DMS79 (cell line): ENCODE measurements at regions not wholly inside any gene's neighbourhood (a gene's known extent, or its start where the extent isn't known, plus 50 kb on each side); places are given as distances from the start of the nearest gene placed in this dataset.

Experiments used
- DNase-seq: peaks from one replicate; lab custom pipeline; 2025; lab: John Stamatoyannopoulos, UW

GRCh38 chr10:113364227-113364626 is 188.6 kb upstream of the HABP2 start:
- no peak for DNase-seq

GRCh38 chr10:113368666-113369364 is 184.0 kb upstream of the HABP2 start:
- no peak for DNase-seq

GRCh38 chr10:113369365-113369694 is 183.5 kb upstream of the HABP2 start:
- no peak for DNase-seq

- no peak for DNase-seq
These were observed 176.4 kb upstream of the HABP2 start for GRCh38 chr10:113376428-113376827.

- no peak for DNase-seq
These were observed 173.8 kb upstream of the HABP2 start for GRCh38 chr10:113379091-113379490.

GRCh38 chr10:113381416-113381815 is 171.4 kb upstream of the HABP2 start:
- DNase-seq = no peak

- no peak for DNase-seq
These were observed 170.8 kb upstream of the HABP2 start for GRCh38 chr10:113381981-113382509.

- DNase-seq = no peak
These were observed 170.2 kb upstream of the HABP2 start for GRCh38 chr10:113382691-113383090.

GRCh38 chr10:113384181-113384580 is 168.7 kb upstream of the HABP2 start:
- no peak for DNase-seq

GRCh38 chr10:113385021-113385999 is 167.5 kb upstream of the HABP2 start:
- peak; percentile 26 for DNase-seq

GRCh38 chr10:113386005-113386404 is 166.8 kb upstream of the HABP2 start:
- no peak for DNase-seq

GRCh38 chr10:113389969-113390368 is 162.9 kb upstream of the HABP2 start:
- no peak for DNase-seq

GRCh38 chr10:113390896-113391295 is 162.0 kb upstream of the HABP2 start:
- DNase-seq = no peak

- DNase-seq = no peak
These were observed 155.8 kb upstream of the HABP2 start for GRCh38 chr10:113397047-113397446.

GRCh38 chr10:113399065-113399464 is 153.8 kb upstream of the HABP2 start:
- DNase-seq = no peak

GRCh38 chr10:113402602-113403001 is 150.3 kb upstream of the HABP2 start:
- no peak for DNase-seq

GRCh38 chr10:113407218-113407617 is 145.6 kb upstream of the HABP2 start:
- no peak for DNase-seq

- DNase-seq = no peak
These were observed 143.7 kb upstream of the HABP2 start for GRCh38 chr10:113409175-113409574.

- DNase-seq = no peak
These were observed 142.2 kb upstream of the HABP2 start for GRCh38 chr10:113410618-113411017.

GRCh38 chr10:113411456-113411855 is 141.4 kb upstream of the HABP2 start:
- DNase-seq = no peak

GRCh38 chr10:113412161-113412560 is 140.7 kb upstream of the HABP2 start:
- DNase-seq = no peak

GRCh38 chr10:113414543-113414942 is 138.3 kb upstream of the HABP2 start:
- no peak for DNase-seq

- DNase-seq = no peak
These were observed 137.6 kb upstream of the HABP2 start for GRCh38 chr10:113415246-113415645.
